SK-N-SH treated with all-trans-retinoic acid at 6 μM for 48 hours (cell line): ENCODE measurements at regions not wholly inside any gene's neighbourhood (a gene's known extent, or its start where the extent isn't known, plus 50 kb on each side); places are given as distances from the start of the nearest gene placed in this dataset.

Experiments used
- ARNTL ChIP-seq: fragments of 450-650 bp; formaldehyde crosslinking; IDR thresholded peaks from 2 replicates; pipeline ENCODE4 v1.5.0; 2020; ENCODE audit warnings: low read depth, mild to moderate bottlenecking, moderate library complexity, borderline replicate concordance
- PPARA ChIP-seq: fragments of 250-450 bp; sonication (Bioruptor Pico); IDR thresholded peaks from 2 replicates; pipeline ENCODE4 v1.5.0; 2020; ENCODE audit warnings: mild to moderate bottlenecking, borderline replicate concordance
- ZNF8 ChIP-seq: fragments of 450-650 bp; formaldehyde crosslinking; IDR thresholded peaks from 2 replicates; pipeline ENCODE4 v1.5.0; 2020; ENCODE audit warnings: mild to moderate bottlenecking, moderate library complexity
- TF ChIP-seq, protein P1 (sequence below): fragments of 250-450 bp; sonication (Bioruptor Pico); IDR thresholded peaks from 2 replicates; pipeline ENCODE4 v1.8.0; 2020; ENCODE audit warnings: mild to moderate bottlenecking, moderate library complexity, borderline replicate concordance
- TF ChIP-seq, protein P2 (sequence below): fragments of 250-450 bp; sonication (Bioruptor Pico); IDR thresholded peaks from 2 replicates; pipeline ENCODE4 v1.5.0; 2020; ENCODE audit warnings: mild to moderate bottlenecking, moderate library complexity

DNA sequence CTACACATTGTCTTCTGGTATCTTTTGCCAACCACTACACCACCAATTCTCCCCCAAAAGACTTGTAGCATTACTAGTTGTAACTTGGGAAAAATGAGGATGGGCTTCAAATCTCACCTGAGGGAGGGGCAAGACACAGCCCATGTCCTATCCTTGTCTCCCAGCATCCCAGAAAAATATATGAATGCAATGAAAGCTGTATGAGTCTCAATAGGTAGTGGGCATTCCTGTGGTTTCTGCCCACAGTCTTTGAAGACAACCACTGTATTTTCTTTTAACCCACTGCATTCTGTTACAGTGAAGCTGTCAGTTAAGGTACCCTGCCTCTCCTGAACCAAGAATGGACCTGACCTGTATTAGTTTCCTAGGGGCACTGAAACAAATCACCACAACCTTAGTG, 336.2 kb upstream of the TMPO start:
- TF ChIP-seq, protein P1, sequence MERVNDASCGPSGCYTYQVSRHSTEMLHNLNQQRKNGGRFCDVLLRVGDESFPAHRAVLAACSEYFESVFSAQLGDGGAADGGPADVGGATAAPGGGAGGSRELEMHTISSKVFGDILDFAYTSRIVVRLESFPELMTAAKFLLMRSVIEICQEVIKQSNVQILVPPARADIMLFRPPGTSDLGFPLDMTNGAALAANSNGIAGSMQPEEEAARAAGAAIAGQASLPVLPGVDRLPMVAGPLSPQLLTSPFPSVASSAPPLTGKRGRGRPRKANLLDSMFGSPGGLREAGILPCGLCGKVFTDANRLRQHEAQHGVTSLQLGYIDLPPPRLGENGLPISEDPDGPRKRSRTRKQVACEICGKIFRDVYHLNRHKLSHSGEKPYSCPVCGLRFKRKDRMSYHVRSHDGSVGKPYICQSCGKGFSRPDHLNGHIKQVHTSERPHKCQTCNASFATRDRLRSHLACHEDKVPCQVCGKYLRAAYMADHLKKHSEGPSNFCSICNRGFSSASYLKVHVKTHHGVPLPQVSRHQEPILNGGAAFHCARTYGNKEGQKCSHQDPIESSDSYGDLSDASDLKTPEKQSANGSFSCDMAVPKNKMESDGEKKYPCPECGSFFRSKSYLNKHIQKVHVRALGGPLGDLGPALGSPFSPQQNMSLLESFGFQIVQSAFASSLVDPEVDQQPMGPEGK (CRISPR knock-in tag) = no peak
- TF ChIP-seq, protein P2, sequence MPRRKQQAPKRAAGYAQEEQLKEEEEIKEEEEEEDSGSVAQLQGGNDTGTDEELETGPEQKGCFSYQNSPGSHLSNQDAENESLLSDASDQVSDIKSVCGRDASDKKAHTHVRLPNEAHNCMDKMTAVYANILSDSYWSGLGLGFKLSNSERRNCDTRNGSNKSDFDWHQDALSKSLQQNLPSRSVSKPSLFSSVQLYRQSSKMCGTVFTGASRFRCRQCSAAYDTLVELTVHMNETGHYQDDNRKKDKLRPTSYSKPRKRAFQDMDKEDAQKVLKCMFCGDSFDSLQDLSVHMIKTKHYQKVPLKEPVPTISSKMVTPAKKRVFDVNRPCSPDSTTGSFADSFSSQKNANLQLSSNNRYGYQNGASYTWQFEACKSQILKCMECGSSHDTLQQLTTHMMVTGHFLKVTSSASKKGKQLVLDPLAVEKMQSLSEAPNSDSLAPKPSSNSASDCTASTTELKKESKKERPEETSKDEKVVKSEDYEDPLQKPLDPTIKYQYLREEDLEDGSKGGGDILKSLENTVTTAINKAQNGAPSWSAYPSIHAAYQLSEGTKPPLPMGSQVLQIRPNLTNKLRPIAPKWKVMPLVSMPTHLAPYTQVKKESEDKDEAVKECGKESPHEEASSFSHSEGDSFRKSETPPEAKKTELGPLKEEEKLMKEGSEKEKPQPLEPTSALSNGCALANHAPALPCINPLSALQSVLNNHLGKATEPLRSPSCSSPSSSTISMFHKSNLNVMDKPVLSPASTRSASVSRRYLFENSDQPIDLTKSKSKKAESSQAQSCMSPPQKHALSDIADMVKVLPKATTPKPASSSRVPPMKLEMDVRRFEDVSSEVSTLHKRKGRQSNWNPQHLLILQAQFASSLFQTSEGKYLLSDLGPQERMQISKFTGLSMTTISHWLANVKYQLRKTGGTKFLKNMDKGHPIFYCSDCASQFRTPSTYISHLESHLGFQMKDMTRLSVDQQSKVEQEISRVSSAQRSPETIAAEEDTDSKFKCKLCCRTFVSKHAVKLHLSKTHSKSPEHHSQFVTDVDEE = no peak
- TF ChIP-seq ARNTL = no peak
- TF ChIP-seq PPARA (CRISPR knock-in tag) = no peak
- TF ChIP-seq ZNF8 (CRISPR knock-in tag) = no peak
